Astrocyte (in vitro differentiated cells and primary cell): ENCODE measurements at regions not wholly inside any gene's neighbourhood (a gene's known extent, or its start where the extent isn't known, plus 50 kb on each side); places are given as distances from the start of the nearest gene placed in this dataset.
"Not testable (repeated sequence)": the region's sequence is repeated elsewhere in the genome, so short reads cannot be mapped to it uniquely, and the experiment has no call there.

Experiments used
- CTCF ChIP-seq: IDR thresholded peaks from 2 replicates; pipeline ENCODE4 v1.5.1; 2011; ENCODE audit warnings: low read depth, mild to moderate bottlenecking, inconsistent platforms, low read length, moderate library complexity; ENCODE audit not compliant: insufficient read depth
- EZH2 ChIP-seq: IDR thresholded peaks from 2 replicates; pipeline ENCODE4 v1.6.1; 2012; ENCODE audit warnings: mild to moderate bottlenecking, low read length, inconsistent platforms; ENCODE audit not compliant: insufficient read depth

GRCh38 chr11:67826951-67827296, 152.5 kb upstream of the ALDH3B2 start:
- TF ChIP-seq CTCF, EZH2: not testable (repeated sequence)
